Right lobe of liver (tissue), 4 donors: ENCODE measurements at regions not wholly inside any gene's neighbourhood (a gene's known extent, or its start where the extent isn't known, plus 50 kb on each side); places are given as distances from the start of the nearest gene placed in this dataset.

Source experiments
- CTCF ChIP-seq, 4 donors: fragments of 200-600 bp in 3 of 4; fragments of 450-650 bp in 1 of 4; IDR thresholded peaks; one replicate each; pipeline versions ENCODE4 v1.5.1 to v1.8.0; 2016 to 2022; ENCODE audit warnings: antibody characterized with exemption in 4 of 4, mild to moderate bottlenecking in 2 of 4
- POLR2A ChIP-seq: fragments of 450-650 bp; IDR thresholded peaks from one replicate; pipeline ENCODE4 v1.6.1; 2017; ENCODE audit warnings: antibody characterized with exemption, mild to moderate bottlenecking
- donor health status: DM: no; HTN: no; CAD: no.
- donor health status: DM: no; HTN: no; CAD: no.
- donor health status: DM: no; HTN: yes; CAD: no.

DNA sequence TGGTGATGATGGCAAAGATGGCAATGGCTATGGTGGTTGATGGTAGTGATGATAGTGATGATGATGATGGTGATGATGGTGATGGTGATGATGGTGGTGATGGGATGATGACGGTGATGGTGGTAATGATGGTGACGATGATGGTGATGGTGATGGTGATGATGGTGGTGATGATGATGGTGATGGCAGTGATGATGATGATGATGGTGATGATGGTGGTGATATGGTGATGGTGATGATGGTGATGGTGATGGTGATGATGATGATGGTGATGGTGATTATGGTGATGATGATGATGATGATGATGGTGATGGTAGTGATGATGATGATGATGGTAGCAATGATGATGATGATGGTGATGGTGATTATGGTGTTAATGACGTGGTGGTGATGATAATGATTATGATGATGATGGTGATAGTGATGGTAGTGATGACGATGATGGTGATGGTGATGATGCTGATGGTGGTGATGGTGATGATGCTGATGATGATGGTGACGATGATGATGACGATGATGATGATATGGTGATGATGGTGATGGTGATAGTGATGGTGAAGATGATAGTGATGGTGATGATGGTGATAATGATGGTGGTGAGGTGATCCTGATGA lies 232.1 kb downstream of the BRD1 start:
- TF ChIP-seq CTCF (IDR thresholded peaks at IDR 0.05) (no peak), POLR2A (no peak)
